Erythroblast (primary cell): ENCODE measurements at regions not wholly inside any gene's neighbourhood (a gene's known extent, or its start where the extent isn't known, plus 50 kb on each side); places are given as distances from the start of the nearest gene placed in this dataset.

Experiments
- GATA1 ChIP-seq: IDR thresholded peaks from 2 replicates; pipeline ENCODE4 v1.6.1; 2011; ENCODE audit warnings: low read depth, mild to moderate bottlenecking, control low read depth, low read length, moderate library complexity
- POLR2A ChIP-seq: IDR thresholded peaks from 2 replicates; pipeline ENCODE4 v1.6.1; 2011; ENCODE audit warnings: mild to moderate bottlenecking, low read length

GRCh38 chr2:65488527-65488926 is 56.1 kb upstream of the SPRED2 start:
- TF ChIP-seq POLR2A: no peak
- TF ChIP-seq GATA1: no peak
